MCF 10A (cell line): ENCODE measurements at regions not wholly inside any gene's neighbourhood (a gene's known extent, or its start where the extent isn't known, plus 50 kb on each side); places are given as distances from the start of the nearest gene placed in this dataset.
A peak's percentile ranks its signal among the peaks of the same experiment; 100 is the strongest.

Source experiments
- BruUV-seq: library from RNA; stranded (reverse); fragments of 400-500 nt; replicated peaks from 2 replicates; lab custom pipeline; 2021; lab: Mats Ljungman, UMichigan
- CTCF ChIA-PET: fragments of 300-600 bp; sonication (Branson Sonifier 250); formaldehyde crosslinking; extraction: SDS; loops from one replicate; lab custom pipeline; 2021; ENCODE audit warnings: antibody characterized with exemption, inconsistent platforms; lab: Yijun Ruan, JAX
- POLR2A ChIA-PET: fragments of 300-600, 350-650 bp; sonication (Branson Sonifier 250); formaldehyde crosslinking; extraction: SDS; loops from one replicate; lab custom pipeline; 2020; ENCODE audit warnings: antibody characterized with exemption, inconsistent platforms; lab: Yijun Ruan, JAX
- DNase-seq: peaks from one replicate; pipeline ENCODE4 v3.0.0-alpha.2; 2018; ENCODE audit not compliant: unreplicated experiment
- H3K27ac Mint-ChIP-seq: one replicate; pipeline ENCODE4 v1.8.0; 2022; ENCODE audit warnings: mild to moderate bottlenecking, low read depth, mixed read lengths; ENCODE audit not compliant: unreplicated experiment
- H3K27me3 Mint-ChIP-seq: one replicate; pipeline ENCODE4 v1.8.0; 2022; ENCODE audit warnings: mixed read lengths; ENCODE audit not compliant: insufficient read depth, unreplicated experiment
- H3K36me3 Mint-ChIP-seq: one replicate; pipeline ENCODE4 v1.8.0; 2022; ENCODE audit warnings: mild to moderate bottlenecking, moderate library complexity, mixed read lengths; ENCODE audit not compliant: insufficient read depth, unreplicated experiment
- H3K4me1 Mint-ChIP-seq: one replicate; pipeline ENCODE4 v1.8.0; 2022; ENCODE audit warnings: mixed read lengths; ENCODE audit not compliant: insufficient read depth, unreplicated experiment
- H3K4me3 Mint-ChIP-seq: one replicate; pipeline ENCODE4 v1.8.0; 2022; ENCODE audit warnings: mild to moderate bottlenecking, moderate library complexity, mixed read lengths; ENCODE audit not compliant: unreplicated experiment
- H3K9me3 Mint-ChIP-seq: one replicate; pipeline ENCODE4 v1.8.0; 2022; ENCODE audit warnings: mixed read lengths; ENCODE audit not compliant: unreplicated experiment
- CTCF ChIP-seq: fragments of 200-600 bp; IDR thresholded peaks from one replicate; pipeline ENCODE4 v1.8.0; 2022; ENCODE audit warnings: antibody characterized with exemption, mild to moderate bottlenecking; ENCODE audit not compliant: unreplicated experiment
- intact Hi-C: fragments of 100-400 bp; cut with micrococcal nuclease; formaldehyde crosslinking; loops from 2 replicates; pipeline ENCODE4 v1.14.1; 2022

DNA sequence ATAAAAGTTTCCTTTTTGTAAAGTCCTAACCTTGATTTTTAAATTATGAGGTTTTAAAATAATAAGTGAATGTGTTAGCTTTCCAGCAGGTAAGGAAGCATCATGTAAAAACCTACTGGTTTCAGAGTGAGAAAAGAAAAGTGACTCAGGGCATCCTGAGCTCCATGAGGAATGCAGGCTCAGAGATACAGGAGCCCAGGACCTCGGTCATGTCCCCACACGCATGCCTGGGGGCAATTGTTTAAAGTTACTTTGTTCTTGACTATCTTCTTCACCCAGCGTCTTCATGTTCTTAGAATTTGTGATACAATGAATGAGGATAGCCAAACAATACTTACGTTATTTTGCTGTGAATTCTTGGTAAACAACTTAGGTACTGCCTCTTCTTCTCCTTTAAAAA is 117.4 kb upstream of the PLPPR5 start:
- Mint-ChIP-seq H3K27ac (no peak overlapping the region), H3K36me3 (no peaks in the 10 kb centered on the region), H3K27me3 (no peaks in the 10 kb centered on the region), H3K9me3 (no peaks in the 10 kb centered on the region), H3K4me3 (no peak overlapping the region), H3K4me1 (no peaks in the 10 kb centered on the region)
- intact Hi-C loops, result no loop called here
- ChIA-PET POLR2A (no interaction called here), CTCF (interaction anchor here (0.5 to 0.7 kb wide), 2 partner anchors 187 to 195 kb away, joined by 3 to 4 read pairs; no protein-coding TSS in a partner anchor)
- peak; percentile 20 for DNase-seq
- BruUV-seq, result no TSS peak
- TF ChIP-seq CTCF, result no peak

- Mint-ChIP-seq H3K27me3 (no peaks in the 10 kb centered on the region), H3K36me3 (no peaks in the 10 kb centered on the region), H3K9me3 (peaks cover 8% of the 10 kb centered on the region), H3K4me3 (no peak overlapping the region), H3K4me1 (no peaks in the 10 kb centered on the region), H3K27ac (no peak overlapping the region)
- intact Hi-C loops, result no loop called here
- no peak for TF ChIP-seq CTCF
- ChIA-PET POLR2A (no interaction called here), CTCF (interaction anchor here (0.5 kb wide), 1 partner anchor 371 kb away, joined by 3 read pairs; no protein-coding TSS in a partner anchor)
- no TSS peak for BruUV-seq
- no peak for DNase-seq
These were observed 119.3 kb upstream of the PLPPR5 start for GRCh38 chr1:99123936-99124335.

GRCh38 chr1:99131546-99131945 is 126.9 kb upstream of the PLPPR5 start:
- Mint-ChIP-seq H3K9me3 (peaks cover 8% of the 10 kb centered on the region), H3K36me3 (no peaks in the 10 kb centered on the region), H3K27me3 (no peaks in the 10 kb centered on the region), H3K4me3 (no peak overlapping the region), H3K4me1 (no peaks in the 10 kb centered on the region), H3K27ac (no peak overlapping the region)
- intact Hi-C loops, result no loop called here
- CTCF ChIA-PET, result no interaction called here
- no peak for DNase-seq
- no peak for TF ChIP-seq CTCF
- POLR2A ChIA-PET, result no interaction called here
- no TSS peak for BruUV-seq

GRCh38 chr1:99133756-99134500 is 129.3 kb upstream of the PLPPR5 start:
- no TSS peak for BruUV-seq
- H3K9me3 Mint-ChIP-seq, result no peaks in the 10 kb centered on the region
- no peak for TF ChIP-seq CTCF
- ChIA-PET POLR2A (no interaction called here), CTCF (no interaction called here)
- no peaks in the 10 kb centered on the region for H3K27me3 Mint-ChIP-seq
- H3K4me3 Mint-ChIP-seq, result no peak overlapping the region
- no peaks in the 10 kb centered on the region for H3K36me3 Mint-ChIP-seq
- DNase-seq, result no peak
- no peak overlapping the region for H3K27ac Mint-ChIP-seq
- H3K4me1 Mint-ChIP-seq, result no peaks in the 10 kb centered on the region
- intact Hi-C loops, result no loop called here
